HG03060 (cell line): ENCODE measurements at regions not wholly inside any gene's neighbourhood (a gene's known extent, or its start where the extent isn't known, plus 50 kb on each side); places are given as distances from the start of the nearest gene placed in this dataset.

Source experiments
- ATAC-seq: cut with Tn5 transposase; IDR thresholded peaks from one replicate; pipeline ENCODE4 v1.9.1; 2021; ENCODE audit warnings: low read depth, moderate number of reproducible peaks; ENCODE audit not compliant: unreplicated experiment

GRCh38 chr22:46052801-46053562, 76.0 kb upstream of the WNT7B start:
- no peak for ATAC-seq

- ATAC-seq: no peak
These were observed 76.7 kb upstream of the WNT7B start for GRCh38 chr22:46053563-46054090.

- ATAC-seq: no peak
These were observed 77.4 kb upstream of the WNT7B start for GRCh38 chr22:46054091-46055073.

GRCh38 chr22:46055181-46055875, 78.4 kb upstream of the WNT7B start:
- ATAC-seq: no peak

- no peak for ATAC-seq
These were observed 79.1 kb upstream of the WNT7B start for GRCh38 chr22:46055911-46056545.

- ATAC-seq: no peak
These were observed 79.7 kb upstream of the WNT7B start for GRCh38 chr22:46056546-46057245.

GRCh38 chr22:46057246-46058090, 80.5 kb upstream of the WNT7B start:
- ATAC-seq: no peak

GRCh38 chr22:46058091-46058420, 81.1 kb upstream of the WNT7B start:
- peak; percentile 73 for ATAC-seq

- ATAC-seq: no peak
These were observed 81.9 kb upstream of the WNT7B start for GRCh38 chr22:46058591-46059519.

GRCh38 chr22:46060292-46061123, 83.5 kb upstream of the WNT7B start:
- ATAC-seq: no peak

GRCh38 chr22:46061124-46061500, 84.2 kb upstream of the WNT7B start:
- ATAC-seq: no peak

- ATAC-seq: no peak
These were observed 84.7 kb upstream of the WNT7B start for GRCh38 chr22:46061501-46062231.

GRCh38 chr22:46062232-46062615, 85.3 kb upstream of the WNT7B start:
- no peak for ATAC-seq

GRCh38 chr22:46062971-46063631, 86.1 kb upstream of the WNT7B start:
- no peak for ATAC-seq

GRCh38 chr22:46063846-46064227, 86.5 kb upstream of the PPARA start:
- ATAC-seq: no peak
